Left colon (tissue), 2 donors: ENCODE measurements at regions not wholly inside any gene's neighbourhood (a gene's known extent, or its start where the extent isn't known, plus 50 kb on each side); places are given as distances from the start of the nearest gene placed in this dataset.
A peak's percentile ranks its signal among the peaks of the same experiment; 100 is the strongest.
"Not testable (repeated sequence)": the region's sequence is repeated elsewhere in the genome, so short reads cannot be mapped to it uniquely, and the experiment has no call there.

Source experiments
- ATAC-seq: fragments of 200-7000 bp; cut with Tn5 transposase; one replicate; pipeline ENCODE4 v1.9.1; 2020; ENCODE audit warnings: mild to moderate bottlenecking, moderate library complexity
- DNase-seq, 2 donors: peaks; one replicate each; pipeline ENCODE4 v3.0.0-alpha.2; 2020
- intact Hi-C, 2 donors: fragments of 100-400 bp; cut with DNase I in 1 of 2; cut with micrococcal nuclease in 1 of 2; formaldehyde crosslinking; loops; one replicate each; pipeline versions ENCODE4 v1.11.2 to v1.14.0; 2022; cut with DNase I, micrococcal nuclease
- donor health status: DM: no; HTN: no; CAD: no.
- donor health status: DM: yes; HTN: yes; CAD: no.

- intact Hi-C loops = no loop called here
- ATAC-seq (no peak), DNase-seq (no peak)
These were observed 98.2 kb upstream of the MRI1 start for GRCh38 chr19:13666165-13666564.

GRCh38 chr19:13665125-13665905 lies 99.0 kb upstream of the MRI1 start:
- ATAC-seq (peak; percentile 67), DNase-seq (no peak)
- intact Hi-C loops = no loop called here

- DNase-seq = no peak
- no peak for ATAC-seq
- intact Hi-C loops = no loop called here
These were observed 111.3 kb upstream of the MRI1 start for GRCh38 chr19:13652810-13653590.

- ATAC-seq (no peak), DNase-seq (no peak)
- intact Hi-C loops = no loop called here
These were observed 117.6 kb upstream of the MRI1 start for GRCh38 chr19:13646758-13647157.

GRCh38 chr19:13644645-13645044 lies 119.7 kb upstream of the MRI1 start:
- ATAC-seq (no peak), DNase-seq (no peak)
- intact Hi-C loops = no loop called here

- ATAC-seq (peak; percentile 42), DNase-seq (no peak)
- intact Hi-C loops = no loop called here
These were observed 123.7 kb upstream of the MRI1 start for GRCh38 chr19:13640611-13641010.

GRCh38 chr19:13639342-13639929 lies 124.9 kb upstream of the MRI1 start:
- intact Hi-C loops = no loop called here
- DNase-seq = no peak
- ATAC-seq = no peak

- intact Hi-C loops = no loop called here
- DNase-seq (no peak), ATAC-seq (no peak)
These were observed 126.7 kb upstream of the MRI1 start for GRCh38 chr19:13637664-13638063.

GRCh38 chr19:13634658-13635057 lies 128.4 kb upstream of the CACNA1A start:
- DNase-seq (no peak), ATAC-seq (no peak)
- intact Hi-C loops = no loop called here

- intact Hi-C loops = no loop called here
- ATAC-seq (no peak), DNase-seq (no peak)
These were observed 127.2 kb upstream of the CACNA1A start for GRCh38 chr19:13633522-13633922.

- peak; percentile 84 to 90 for DNase-seq
- peak; percentile 97 for ATAC-seq
- intact Hi-C loops = no loop called here
These were observed 126.8 kb upstream of the CACNA1A start for GRCh38 chr19:13633109-13633508.

- DNase-seq, intact Hi-C loops, ATAC-seq: not testable (repeated sequence)
These were observed 125.9 kb upstream of the CACNA1A start for GRCh38 chr19:13632164-13632563.

- DNase-seq (no peak), ATAC-seq (no peak)
- intact Hi-C loops = no loop called here
These were observed 123.5 kb upstream of the CACNA1A start for GRCh38 chr19:13629687-13630357.

- intact Hi-C loops = no loop called here
- DNase-seq (no peak), ATAC-seq (no peak)
These were observed 121.3 kb upstream of the CACNA1A start for GRCh38 chr19:13627531-13627930.

GRCh38 chr19:13623716-13624710 lies 117.7 kb upstream of the CACNA1A start:
- DNase-seq (no peak), ATAC-seq (no peak)
- intact Hi-C loops = no loop called here

GRCh38 chr19:13622766-13623715 lies 116.8 kb upstream of the CACNA1A start:
- DNase-seq = no peak
- no peak for ATAC-seq
- intact Hi-C loops = no loop called here

- intact Hi-C loops = no loop called here
- peak; percentile 37 for ATAC-seq
These were observed 115.1 kb upstream of the CACNA1A start for GRCh38 chr19:13621413-13621812.

More at GRCh38 chr19:13621413-13621812, 115.1 kb upstream of the CACNA1A start:
- no peak for DNase-seq
